ENCODE measurements at regions not wholly inside any gene's neighbourhood (a gene's known extent, or its start where the extent isn't known, plus 50 kb on each side); places are given as distances from the start of the nearest gene placed in this dataset.

GRCh38 chr22:48849963-48850657 lies 977.6 kb downstream of the BRD1 start:
- no peak for FAIRE-seq

GRCh38 chr22:48849219-48849912 lies 978.3 kb downstream of the BRD1 start:
- FAIRE-seq: no peak

- no peak for FAIRE-seq
Measured at GRCh38 chr22:48846200-48846599, 981.5 kb downstream of the BRD1 start.

GRCh38 chr22:48845356-48845936 lies 982.2 kb downstream of the BRD1 start:
- FAIRE-seq: no peak

- FAIRE-seq: no peak
Measured at GRCh38 chr22:48844056-48844675, 983.5 kb downstream of the BRD1 start.

- FAIRE-seq: no peak
Measured at GRCh38 chr22:48843640-48844039, 984.0 kb downstream of the BRD1 start.

GRCh38 chr22:48842976-48843375 lies 984.7 kb downstream of the BRD1 start:
- FAIRE-seq: no peak

- no peak for FAIRE-seq
Measured at GRCh38 chr22:48842583-48842945, 985.1 kb downstream of the BRD1 start.

GRCh38 chr22:48841881-48842582 lies 985.6 kb downstream of the BRD1 start:
- FAIRE-seq: no peak

- FAIRE-seq: no peak
Measured at GRCh38 chr22:48840112-48840949, 987.3 kb downstream of the BRD1 start.

GRCh38 chr22:48838846-48839730 lies 988.6 kb downstream of the BRD1 start:
- FAIRE-seq: no peak

- FAIRE-seq: no peak
Measured at GRCh38 chr22:48838376-48838775, 989.3 kb downstream of the BRD1 start.

- FAIRE-seq: no peak
Measured at GRCh38 chr22:48837341-48837935, 990.2 kb downstream of the BRD1 start.

GRCh38 chr22:48836673-48837340 lies 990.9 kb downstream of the BRD1 start:
- no peak for FAIRE-seq

GRCh38 chr22:48835857-48836672 lies 991.6 kb downstream of the BRD1 start:
- FAIRE-seq: no peak

- no peak for FAIRE-seq
Measured at GRCh38 chr22:48835364-48835763, 992.3 kb downstream of the BRD1 start.

GRCh38 chr22:48834404-48834803 lies 993.3 kb downstream of the BRD1 start:
- FAIRE-seq: no peak

GRCh38 chr22:48832592-48832991 lies 995.1 kb downstream of the BRD1 start:
- no peak for FAIRE-seq

GRCh38 chr22:48829908-48830307 lies 997.8 kb downstream of the BRD1 start:
- FAIRE-seq: no peak
